LNCAP (cell line): ENCODE measurements at regions not wholly inside any gene's neighbourhood (a gene's known extent, or its start where the extent isn't known, plus 50 kb on each side); places are given as distances from the start of the nearest gene placed in this dataset.

Experiments used
- TF ChIP-seq, protein P1 (sequence below): fragments of 450-650 bp; IDR thresholded peaks from 2 replicates; pipeline ENCODE4 v1.5.1; 2017; ENCODE audit warnings: mild to moderate bottlenecking

DNA sequence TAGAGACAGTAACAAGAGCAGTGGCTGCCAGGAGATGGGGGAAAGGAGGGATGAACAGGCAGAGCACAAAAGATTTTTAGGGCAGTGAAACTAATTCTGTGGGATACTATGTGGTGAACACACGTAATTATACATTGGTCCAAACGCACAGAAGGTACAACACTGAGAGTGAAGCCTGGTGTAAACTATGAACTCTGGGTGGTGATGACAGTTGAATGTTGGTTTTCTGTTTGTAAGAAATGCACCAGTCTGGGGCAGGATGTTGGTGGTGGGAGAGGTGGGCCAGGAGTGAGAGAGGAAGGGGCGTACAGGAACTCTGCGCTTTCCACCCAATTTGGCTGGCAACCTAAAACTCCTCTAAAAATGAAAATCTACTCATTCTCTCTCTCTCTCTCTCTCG is 50.2 kb upstream of the TIAM1 start:
- TF ChIP-seq, protein P1, sequence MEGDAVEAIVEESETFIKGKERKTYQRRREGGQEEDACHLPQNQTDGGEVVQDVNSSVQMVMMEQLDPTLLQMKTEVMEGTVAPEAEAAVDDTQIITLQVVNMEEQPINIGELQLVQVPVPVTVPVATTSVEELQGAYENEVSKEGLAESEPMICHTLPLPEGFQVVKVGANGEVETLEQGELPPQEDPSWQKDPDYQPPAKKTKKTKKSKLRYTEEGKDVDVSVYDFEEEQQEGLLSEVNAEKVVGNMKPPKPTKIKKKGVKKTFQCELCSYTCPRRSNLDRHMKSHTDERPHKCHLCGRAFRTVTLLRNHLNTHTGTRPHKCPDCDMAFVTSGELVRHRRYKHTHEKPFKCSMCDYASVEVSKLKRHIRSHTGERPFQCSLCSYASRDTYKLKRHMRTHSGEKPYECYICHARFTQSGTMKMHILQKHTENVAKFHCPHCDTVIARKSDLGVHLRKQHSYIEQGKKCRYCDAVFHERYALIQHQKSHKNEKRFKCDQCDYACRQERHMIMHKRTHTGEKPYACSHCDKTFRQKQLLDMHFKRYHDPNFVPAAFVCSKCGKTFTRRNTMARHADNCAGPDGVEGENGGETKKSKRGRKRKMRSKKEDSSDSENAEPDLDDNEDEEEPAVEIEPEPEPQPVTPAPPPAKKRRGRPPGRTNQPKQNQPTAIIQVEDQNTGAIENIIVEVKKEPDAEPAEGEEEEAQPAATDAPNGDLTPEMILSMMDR = no peak
